Prostate gland (tissue), 2 donors: ENCODE measurements at regions not wholly inside any gene's neighbourhood (a gene's known extent, or its start where the extent isn't known, plus 50 kb on each side); places are given as distances from the start of the nearest gene placed in this dataset.

Experiments used
- POLR2A ChIP-seq: fragments of 450-650 bp; IDR thresholded peaks from one replicate; pipeline ENCODE4 v1.6.1; 2016; ENCODE audit warnings: antibody characterized with exemption, mild to moderate bottlenecking
- TF ChIP-seq, protein P1 (sequence below), 4 experiments: fragments of 200-600 bp in 2 of 4; fragments of 450-650 bp in 2 of 4; sonication (generic) in 2 of 4; IDR thresholded peaks; 1 replicate in 3 of 4; 2 replicates in 1 of 4; pipeline ENCODE4 v1.5.1; 2016 to 2019; ENCODE audit warnings: antibody characterized with exemption in 4 of 4, mild to moderate bottlenecking in 2 of 4, moderate library complexity in 2 of 4

DNA sequence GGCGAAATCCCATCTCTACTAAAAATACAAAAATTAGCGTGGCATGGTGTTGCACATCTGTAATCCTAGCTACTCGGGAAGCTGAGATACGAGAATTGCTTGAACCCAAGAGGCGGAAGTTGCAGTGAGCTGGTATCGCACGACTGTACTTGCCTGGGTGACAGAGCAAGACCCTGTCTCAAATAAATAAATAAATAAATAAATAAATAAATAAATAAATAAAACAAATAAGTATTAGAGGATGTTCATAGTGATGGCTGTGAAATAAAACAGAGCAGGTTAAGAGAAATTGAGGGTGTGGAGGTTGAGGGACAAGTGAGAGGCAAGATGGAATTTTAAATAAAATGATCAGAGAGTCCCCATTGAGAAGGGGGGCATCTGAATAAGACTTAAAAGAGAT, 124.7 kb upstream of the DST start:
- TF ChIP-seq, protein P1, sequence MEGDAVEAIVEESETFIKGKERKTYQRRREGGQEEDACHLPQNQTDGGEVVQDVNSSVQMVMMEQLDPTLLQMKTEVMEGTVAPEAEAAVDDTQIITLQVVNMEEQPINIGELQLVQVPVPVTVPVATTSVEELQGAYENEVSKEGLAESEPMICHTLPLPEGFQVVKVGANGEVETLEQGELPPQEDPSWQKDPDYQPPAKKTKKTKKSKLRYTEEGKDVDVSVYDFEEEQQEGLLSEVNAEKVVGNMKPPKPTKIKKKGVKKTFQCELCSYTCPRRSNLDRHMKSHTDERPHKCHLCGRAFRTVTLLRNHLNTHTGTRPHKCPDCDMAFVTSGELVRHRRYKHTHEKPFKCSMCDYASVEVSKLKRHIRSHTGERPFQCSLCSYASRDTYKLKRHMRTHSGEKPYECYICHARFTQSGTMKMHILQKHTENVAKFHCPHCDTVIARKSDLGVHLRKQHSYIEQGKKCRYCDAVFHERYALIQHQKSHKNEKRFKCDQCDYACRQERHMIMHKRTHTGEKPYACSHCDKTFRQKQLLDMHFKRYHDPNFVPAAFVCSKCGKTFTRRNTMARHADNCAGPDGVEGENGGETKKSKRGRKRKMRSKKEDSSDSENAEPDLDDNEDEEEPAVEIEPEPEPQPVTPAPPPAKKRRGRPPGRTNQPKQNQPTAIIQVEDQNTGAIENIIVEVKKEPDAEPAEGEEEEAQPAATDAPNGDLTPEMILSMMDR (IDR thresholded peaks at IDR 0.05), result no peak
- TF ChIP-seq POLR2A, result no peak
